ENCODE measurements at regions not wholly inside any gene's neighbourhood (a gene's known extent, or its start where the extent isn't known, plus 50 kb on each side); places are given as distances from the start of the nearest gene placed in this dataset.
A peak's percentile ranks its signal among the peaks of the same experiment; 100 is the strongest.
"Not testable (repeated sequence)": the region's sequence is repeated elsewhere in the genome, so short reads cannot be mapped to it uniquely, and the experiment has no call there.

DNA sequence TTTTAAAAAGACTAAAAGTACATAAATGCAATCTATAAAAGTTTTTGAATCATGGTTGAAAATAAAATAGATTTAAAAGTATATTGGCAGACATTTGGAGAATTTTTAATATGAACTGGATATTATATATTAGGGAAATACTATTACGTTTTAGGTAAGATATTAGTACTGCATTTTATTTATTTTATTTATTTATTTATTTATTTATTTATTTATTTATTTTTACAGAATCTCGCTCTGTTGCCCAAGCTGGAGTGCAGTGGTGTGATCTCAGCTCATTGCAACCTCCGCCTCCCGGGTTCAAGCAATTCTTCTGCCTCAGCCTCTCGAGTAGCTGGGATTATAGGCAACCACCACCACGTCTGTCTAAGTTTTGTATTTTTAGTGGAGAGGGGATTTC is 890.1 kb upstream of the MANEA start:
- not testable (repeated sequence) for DNase-seq

DNA sequence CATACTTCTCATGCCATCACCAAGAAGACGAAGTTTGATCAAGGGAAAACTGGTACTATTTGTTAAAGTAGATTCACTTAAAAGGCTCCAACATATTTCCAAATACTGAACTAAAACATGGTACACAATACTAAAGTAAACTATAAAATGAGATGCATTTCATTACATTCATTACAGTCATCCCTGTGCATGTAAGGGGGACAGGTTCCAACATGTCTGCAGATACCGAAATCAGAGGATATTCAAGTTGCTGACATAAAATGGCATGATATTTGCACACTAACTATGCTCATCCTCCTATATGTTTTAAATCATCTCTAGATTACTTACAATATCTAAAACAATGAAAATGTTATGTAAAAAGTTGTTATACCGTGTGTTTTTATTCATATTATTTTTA is 893.9 kb upstream of the MANEA start:
- DNase-seq, result no peak

GRCh38 chr6:94680669-94681212 is 896.6 kb upstream of the MANEA start:
- no peak for DNase-seq

DNA sequence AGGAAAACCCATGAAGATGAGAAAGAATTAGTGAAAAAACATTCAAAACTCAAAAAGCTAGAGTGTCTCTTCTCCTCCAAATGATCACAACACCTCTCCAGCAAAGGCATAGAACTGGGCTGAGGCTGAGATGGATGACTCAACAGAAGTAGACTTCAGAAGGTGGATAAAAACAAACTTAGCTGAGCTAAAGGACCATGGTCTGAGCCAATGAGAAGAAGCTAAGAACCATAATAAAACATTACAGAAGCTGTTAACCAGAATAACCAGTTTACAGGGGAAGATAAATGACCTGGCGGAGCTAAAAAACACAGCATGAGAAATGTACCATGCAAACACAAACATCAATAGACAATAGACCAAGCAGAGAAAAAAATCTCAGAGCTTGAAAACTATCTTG is 904.1 kb upstream of the MANEA start:
- DNase-seq, result no peak

DNA sequence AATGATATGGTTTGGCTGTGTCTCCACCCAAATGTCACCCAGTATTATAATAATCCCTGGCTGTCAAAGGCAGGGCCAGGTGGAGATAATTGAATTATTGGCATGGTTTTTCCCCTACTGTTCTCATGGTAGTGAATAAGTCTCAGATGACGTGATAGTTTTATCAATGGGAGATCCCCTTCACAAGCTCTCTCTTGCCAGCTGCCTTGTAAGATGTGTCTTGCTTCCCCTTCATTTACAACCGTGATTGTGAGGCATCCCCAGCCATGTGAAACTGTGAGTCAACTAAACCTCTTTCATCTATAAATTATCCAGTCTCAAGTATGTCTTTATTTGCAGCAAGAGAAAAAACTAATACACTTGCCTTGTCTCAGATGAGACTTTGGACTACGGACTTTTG is 907.3 kb upstream of the MANEA start:
- DNase-seq, result no peak

DNA sequence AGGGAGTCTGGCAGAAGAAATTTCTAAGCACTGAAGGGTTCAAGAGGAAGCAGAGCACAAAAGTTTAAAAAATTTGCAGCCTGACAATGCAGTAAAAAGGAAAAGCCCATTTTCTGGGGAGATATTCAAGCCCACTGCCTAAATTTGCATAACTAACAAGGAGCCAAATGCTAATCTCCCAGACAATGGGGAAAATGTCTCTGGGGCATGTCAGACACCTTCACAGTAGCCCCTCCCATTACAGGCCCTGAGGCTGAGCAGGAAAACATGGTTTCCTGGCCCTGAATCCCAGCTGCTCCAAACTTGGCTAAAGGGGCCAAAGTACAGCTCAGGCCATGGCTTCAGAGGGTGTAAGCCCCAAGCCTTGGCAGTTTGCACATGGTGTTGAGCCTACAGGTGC is 908.5 kb upstream of the MANEA start:
- no peak for DNase-seq

- no peak for DNase-seq
These were observed 918.4 kb upstream of the MANEA start for GRCh38 chr6:94658929-94659328.

- DNase-seq, result no peak
These were observed 926.1 kb upstream of the MANEA start for GRCh38 chr6:94651239-94651638.

DNA sequence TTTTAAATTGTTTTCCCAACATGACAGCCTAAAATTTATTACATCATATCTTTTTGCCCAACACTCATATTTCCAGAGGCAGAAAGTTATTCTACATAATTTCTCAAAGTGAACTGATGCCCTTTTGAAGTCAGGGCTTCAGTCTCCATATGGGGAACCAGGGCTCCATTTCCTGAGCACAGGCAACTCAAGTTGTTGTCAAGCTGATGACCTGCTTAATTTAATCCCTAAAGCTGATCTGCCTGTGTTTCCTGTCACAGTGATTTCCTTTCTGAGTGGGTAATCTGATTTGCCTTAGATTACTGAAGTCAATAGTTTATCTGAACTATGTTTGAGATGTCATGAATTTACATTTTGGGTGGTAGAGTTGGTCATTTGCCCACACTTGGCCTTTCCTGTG is 932.1 kb upstream of the MANEA start:
- DNase-seq, result no peak

GRCh38 chr6:94639564-94639963 is 937.8 kb upstream of the MANEA start:
- no peak for DNase-seq

GRCh38 chr6:94636780-94637385 is 940.5 kb upstream of the MANEA start:
- DNase-seq, result peak; percentile 39

DNA sequence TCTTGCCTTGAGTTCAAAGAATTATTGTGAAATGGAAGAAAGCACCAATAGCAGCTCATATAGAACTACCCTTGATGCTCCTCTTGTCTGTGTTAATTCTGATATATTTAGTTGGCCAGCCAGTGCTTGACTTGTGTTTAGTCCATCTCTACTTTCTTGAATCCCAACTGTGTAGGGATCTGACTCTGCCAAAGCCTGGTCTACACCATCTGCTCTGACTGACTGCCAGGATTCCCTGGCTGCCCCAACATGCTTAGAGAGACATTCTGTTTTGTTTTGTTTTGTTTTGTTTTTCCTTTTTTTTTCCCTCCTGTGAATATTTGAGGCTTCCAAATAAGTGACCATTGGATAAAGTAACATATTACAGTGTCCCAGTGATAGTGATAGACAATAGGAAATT is 953.7 kb upstream of the MANEA start:
- DNase-seq, result no peak

GRCh38 chr6:94622783-94623182 is 954.6 kb upstream of the MANEA start:
- no peak for DNase-seq

GRCh38 chr6:94600636-94601035 is 976.7 kb upstream of the MANEA start:
- no peak for DNase-seq

GRCh38 chr6:94597487-94597886 is 979.8 kb upstream of the MANEA start:
- DNase-seq, result no peak

DNA sequence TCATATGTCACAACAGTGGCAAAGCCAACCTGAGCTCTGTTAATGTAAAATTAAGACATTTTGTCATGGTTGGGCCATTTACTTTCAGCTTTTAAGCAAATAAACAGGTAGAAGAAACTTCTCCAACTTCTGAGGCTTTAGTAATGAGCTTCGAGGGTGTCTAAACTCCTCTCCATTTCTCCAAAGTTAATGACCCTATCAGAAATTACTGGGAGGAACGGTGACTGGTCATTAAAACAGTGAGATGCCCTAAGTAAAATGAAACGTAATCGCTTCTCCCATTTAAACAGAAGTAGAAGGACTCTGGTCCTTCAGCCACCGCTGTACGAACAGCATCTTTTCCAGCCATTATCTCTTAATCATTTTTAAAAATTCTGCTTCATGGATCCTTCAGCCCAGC is 986.9 kb upstream of the MANEA start:
- no peak for DNase-seq

DNA sequence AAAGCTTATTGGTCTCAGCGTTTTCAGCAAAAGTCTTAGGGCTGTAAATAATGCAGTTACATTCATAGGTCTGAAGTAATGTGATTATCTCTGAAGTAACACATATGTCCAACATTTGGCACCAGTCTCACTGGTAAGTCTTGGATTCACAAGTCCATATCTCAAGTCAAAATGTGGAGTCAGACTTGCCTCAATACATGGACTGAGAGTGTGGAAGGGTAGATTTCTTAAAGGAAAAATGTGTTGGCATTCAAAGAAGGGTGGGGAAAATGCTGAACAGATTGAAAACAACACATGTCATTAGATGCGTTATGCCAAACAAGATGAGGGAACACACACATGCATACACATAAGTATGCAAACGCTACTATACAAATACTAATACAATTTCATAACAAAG is 989.0 kb upstream of the MANEA start:
- no peak for DNase-seq

GRCh38 chr6:94584211-94584610 is 993.1 kb upstream of the MANEA start:
- no peak for DNase-seq

DNA sequence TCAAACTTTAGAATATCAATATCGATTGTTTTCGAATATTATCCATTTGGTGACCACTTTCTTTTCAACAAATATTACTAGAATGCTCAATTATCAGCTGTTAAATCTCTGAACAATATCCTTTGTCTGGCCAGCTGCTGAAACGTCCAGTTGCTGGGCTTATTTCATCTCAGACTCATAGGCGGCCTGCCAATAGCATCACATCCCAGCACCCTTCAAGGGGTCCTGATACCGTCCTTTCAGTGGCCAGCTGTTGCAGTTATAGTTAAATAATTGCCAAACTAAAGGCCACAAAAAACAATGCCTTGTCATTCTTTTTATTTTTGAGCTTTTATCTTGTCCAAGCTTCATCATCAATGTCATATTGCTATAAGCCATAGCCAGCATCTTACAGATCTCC is 1006.8 kb upstream of the MANEA start:
- no peak for DNase-seq

- no peak for DNase-seq
These were observed 1014.5 kb upstream of the MANEA start for GRCh38 chr6:94562846-94563245.

GRCh38 chr6:94559829-94560537 is 1017.4 kb upstream of the MANEA start:
- no peak for DNase-seq

- DNase-seq, result not testable (repeated sequence)
These were observed 1020.1 kb upstream of the MANEA start for GRCh38 chr6:94557207-94557606.

DNA sequence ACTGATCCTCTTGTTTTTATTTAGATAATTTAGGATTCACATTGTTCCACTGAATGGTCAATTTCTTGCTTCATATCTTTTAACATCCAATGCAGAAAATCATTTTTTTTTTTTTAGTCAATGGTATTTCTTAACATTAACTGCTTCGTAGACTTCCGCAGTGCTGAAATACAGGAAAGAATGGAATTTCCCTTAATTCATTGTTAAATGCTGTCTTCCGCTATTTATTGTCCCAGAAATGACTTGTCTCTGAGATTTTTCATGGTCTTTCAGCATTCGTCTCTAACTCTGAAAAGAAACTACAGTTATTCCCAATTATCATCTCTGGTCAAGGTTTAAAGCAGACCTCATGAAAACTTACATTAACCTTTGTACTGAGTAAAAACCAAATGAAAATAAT is 1029.1 kb upstream of the MANEA start:
- DNase-seq, result no peak

DNA sequence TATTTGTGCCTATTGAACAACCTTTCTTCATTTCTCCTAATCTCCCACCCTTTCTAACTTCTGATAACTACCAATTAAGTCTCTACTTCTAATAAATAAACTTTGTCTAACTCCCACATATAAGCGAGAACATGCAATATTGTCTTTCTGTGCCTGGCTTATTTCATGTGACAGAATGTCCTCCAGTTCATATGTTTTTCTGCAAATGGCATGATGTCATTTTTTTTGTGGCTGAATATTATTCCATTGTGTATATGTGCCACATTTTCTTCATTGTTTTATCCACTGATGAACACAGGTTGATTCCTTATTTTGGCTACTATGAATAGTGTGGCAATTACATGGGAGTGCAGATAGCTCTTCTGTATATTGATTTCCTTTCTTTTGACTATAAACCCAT is 1041.5 kb upstream of the MANEA start:
- DNase-seq, result no peak

Data from SHP77 treated with DMSO at 0.1 percent for 48 hours (cell line).